Nephron progenitor cell (in vitro differentiated cells): ENCODE measurements at regions not wholly inside any gene's neighbourhood (a gene's known extent, or its start where the extent isn't known, plus 50 kb on each side); places are given as distances from the start of the nearest gene placed in this dataset.

Experiments
- DNase-seq: peaks from one replicate; pipeline ENCODE4 v3.0.0; 2021
- H3K27ac Mint-ChIP-seq: 2 replicates; pipeline ENCODE4 v1.8.0; 2021; ENCODE audit warnings: mild to moderate bottlenecking, moderate library complexity, mixed read lengths
- H3K27me3 Mint-ChIP-seq: 2 replicates; pipeline ENCODE4 v1.8.0; 2021; ENCODE audit warnings: mild to moderate bottlenecking, low read depth, mixed read lengths; ENCODE audit not compliant: poor library complexity
- H3K36me3 Mint-ChIP-seq: 2 replicates; pipeline ENCODE4 v1.8.0; 2021; ENCODE audit warnings: low read depth, mixed read lengths
- H3K4me1 Mint-ChIP-seq: 2 replicates; pipeline ENCODE4 v1.8.0; 2021; ENCODE audit warnings: mixed read lengths
- H3K4me3 Mint-ChIP-seq: 2 replicates; pipeline ENCODE4 v1.8.0; 2021; ENCODE audit warnings: mild to moderate bottlenecking, moderate library complexity, mixed read lengths
- H3K9me3 Mint-ChIP-seq: 2 replicates; pipeline ENCODE4 v1.8.0; 2021; ENCODE audit warnings: mild to moderate bottlenecking, moderate library complexity, mixed read lengths
- TF ChIP-seq, protein P1 (sequence below): fragments of 200-600 bp; sonication (generic); IDR thresholded peaks from 2 replicates; pipeline ENCODE4 v1.5.0; 2021; ENCODE audit warnings: antibody characterized with exemption

DNA sequence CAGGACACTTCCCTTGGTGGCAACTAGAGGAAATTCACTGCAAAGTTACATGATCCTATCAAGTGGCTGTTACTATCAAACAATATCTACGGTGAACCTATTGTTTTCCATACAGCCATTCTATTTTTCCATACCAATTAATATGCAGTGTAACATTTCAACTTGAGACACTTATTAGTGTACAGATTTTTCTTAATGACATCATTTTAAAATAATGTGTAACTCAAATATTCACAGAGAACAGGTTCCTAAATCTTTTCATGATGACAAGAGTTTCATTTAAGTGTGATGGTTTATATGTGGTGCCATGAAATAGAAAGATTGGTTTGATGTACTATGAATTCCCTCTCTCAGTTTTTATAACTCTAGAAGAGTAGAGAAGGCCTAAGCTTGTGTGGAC, 291.2 kb upstream of the SOX5 start:
- Mint-ChIP-seq H3K27me3 (no peaks in the 10 kb centered on the region), H3K4me3 (no peak overlapping the region), H3K27ac (no peak overlapping the region), H3K36me3 (no peaks in the 10 kb centered on the region), H3K4me1 (peaks cover 5% of the 10 kb centered on the region), H3K9me3 (no peaks in the 10 kb centered on the region)
- TF ChIP-seq, protein P1, sequence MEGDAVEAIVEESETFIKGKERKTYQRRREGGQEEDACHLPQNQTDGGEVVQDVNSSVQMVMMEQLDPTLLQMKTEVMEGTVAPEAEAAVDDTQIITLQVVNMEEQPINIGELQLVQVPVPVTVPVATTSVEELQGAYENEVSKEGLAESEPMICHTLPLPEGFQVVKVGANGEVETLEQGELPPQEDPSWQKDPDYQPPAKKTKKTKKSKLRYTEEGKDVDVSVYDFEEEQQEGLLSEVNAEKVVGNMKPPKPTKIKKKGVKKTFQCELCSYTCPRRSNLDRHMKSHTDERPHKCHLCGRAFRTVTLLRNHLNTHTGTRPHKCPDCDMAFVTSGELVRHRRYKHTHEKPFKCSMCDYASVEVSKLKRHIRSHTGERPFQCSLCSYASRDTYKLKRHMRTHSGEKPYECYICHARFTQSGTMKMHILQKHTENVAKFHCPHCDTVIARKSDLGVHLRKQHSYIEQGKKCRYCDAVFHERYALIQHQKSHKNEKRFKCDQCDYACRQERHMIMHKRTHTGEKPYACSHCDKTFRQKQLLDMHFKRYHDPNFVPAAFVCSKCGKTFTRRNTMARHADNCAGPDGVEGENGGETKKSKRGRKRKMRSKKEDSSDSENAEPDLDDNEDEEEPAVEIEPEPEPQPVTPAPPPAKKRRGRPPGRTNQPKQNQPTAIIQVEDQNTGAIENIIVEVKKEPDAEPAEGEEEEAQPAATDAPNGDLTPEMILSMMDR: no peak
- DNase-seq: no peak

- H3K9me3 Mint-ChIP-seq: peaks cover 6% of the 10 kb centered on the region
- no peaks in the 10 kb centered on the region for H3K27me3 Mint-ChIP-seq
- no peak for DNase-seq
- H3K4me1 Mint-ChIP-seq: peaks cover 31% of the 10 kb centered on the region
- no peaks in the 10 kb centered on the region for H3K36me3 Mint-ChIP-seq
- H3K27ac Mint-ChIP-seq: no peak overlapping the region
- H3K4me3 Mint-ChIP-seq: no peak overlapping the region
- TF ChIP-seq, protein P1: no peak
Observed at GRCh38 chr12:24233519-24234246, 284.2 kb upstream of the SOX5 start.

GRCh38 chr12:24232531-24232930, 283.1 kb upstream of the SOX5 start:
- peaks cover 43% of the 10 kb centered on the region for H3K4me1 Mint-ChIP-seq
- no peak overlapping the region for H3K4me3 Mint-ChIP-seq
- peaks cover 6% of the 10 kb centered on the region for H3K9me3 Mint-ChIP-seq
- TF ChIP-seq, protein P1: no peak
- no peaks in the 10 kb centered on the region for H3K27me3 Mint-ChIP-seq
- no peak overlapping the region for H3K27ac Mint-ChIP-seq
- no peak for DNase-seq
- H3K36me3 Mint-ChIP-seq: no peaks in the 10 kb centered on the region

DNA sequence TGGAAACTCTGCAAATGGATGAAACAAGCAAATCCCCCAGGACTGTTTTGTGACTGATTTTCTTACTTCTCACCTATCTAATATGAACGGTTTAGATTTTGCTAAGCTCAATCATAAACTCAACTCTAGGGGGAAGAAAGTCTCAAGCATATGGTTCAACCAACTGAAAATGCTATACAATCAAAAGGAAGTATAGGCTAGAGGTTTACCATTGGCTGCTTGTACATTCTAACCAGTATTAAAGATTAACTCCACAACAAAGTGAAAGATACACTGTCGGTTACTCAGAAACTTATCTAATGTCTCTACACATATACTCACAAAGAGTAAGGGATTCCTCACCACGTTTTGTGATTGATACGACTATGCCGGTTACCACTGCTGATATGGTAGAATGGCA, 281.8 kb upstream of the SOX5 start:
- Mint-ChIP-seq H3K27ac (no peak overlapping the region), H3K9me3 (peaks cover 6% of the 10 kb centered on the region), H3K27me3 (no peaks in the 10 kb centered on the region), H3K36me3 (no peaks in the 10 kb centered on the region), H3K4me1 (peaks cover 43% of the 10 kb centered on the region), H3K4me3 (no peak overlapping the region)
- TF ChIP-seq, protein P1: no peak
- DNase-seq: no peak

GRCh38 chr12:24230061-24230701, 280.7 kb upstream of the SOX5 start:
- H3K4me3 Mint-ChIP-seq: peak overlapping the region; percentile 9

More at GRCh38 chr12:24230061-24230701, 280.7 kb upstream of the SOX5 start:
- peaks cover 6% of the 10 kb centered on the region for H3K9me3 Mint-ChIP-seq
- H3K27me3 Mint-ChIP-seq: no peaks in the 10 kb centered on the region
- peaks cover 43% of the 10 kb centered on the region for H3K4me1 Mint-ChIP-seq
- peak overlapping the region; percentile 60 for H3K27ac Mint-ChIP-seq
- H3K36me3 Mint-ChIP-seq: no peaks in the 10 kb centered on the region
- DNase-seq: peak; percentile 14
- TF ChIP-seq, protein P1: no peak
